GM19452 (cell line): ENCODE measurements at regions not wholly inside any gene's neighbourhood (a gene's known extent, or its start where the extent isn't known, plus 50 kb on each side); places are given as distances from the start of the nearest gene placed in this dataset.

Experiments
- ATAC-seq: cut with Tn5 transposase; IDR thresholded peaks from one replicate; pipeline ENCODE4 v1.9.1; 2021; ENCODE audit not compliant: unreplicated experiment

GRCh38 chr11:106399624-106400023 lies 322.2 kb downstream of the AASDHPPT start:
- no peak for ATAC-seq

DNA sequence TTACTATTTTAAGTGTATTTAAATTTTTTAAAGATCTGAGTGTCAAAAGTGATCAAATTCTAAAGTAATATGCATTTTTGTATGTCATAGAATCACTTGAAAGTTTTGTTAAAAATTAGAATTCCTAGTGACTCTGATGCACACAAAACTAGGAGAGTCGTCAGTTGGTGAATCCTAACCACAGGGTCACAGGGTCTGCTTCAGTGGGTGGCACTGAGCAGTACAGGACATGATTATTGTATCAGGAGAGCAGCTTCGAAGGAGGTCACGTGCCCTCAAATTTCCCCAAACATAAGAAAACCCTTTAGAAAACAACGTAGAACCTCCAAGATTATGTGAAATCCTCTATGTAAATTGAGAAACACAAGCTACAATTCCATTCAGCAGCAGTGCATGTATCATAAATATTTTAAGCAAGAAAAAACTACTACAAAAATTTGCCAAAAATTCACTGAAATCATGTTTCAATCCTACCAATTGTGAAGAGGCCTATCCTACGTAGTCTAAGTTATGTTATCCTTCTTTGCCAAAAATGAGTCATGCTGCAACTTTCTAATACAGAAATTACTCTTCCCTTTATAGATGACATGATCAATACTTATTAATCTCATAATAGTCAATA lies 323.6 kb downstream of the AASDHPPT start:
- no peak for ATAC-seq

GRCh38 chr11:106403751-106404150 lies 326.3 kb downstream of the AASDHPPT start:
- no peak for ATAC-seq

GRCh38 chr11:106409222-106409621 lies 331.8 kb downstream of the AASDHPPT start:
- no peak for ATAC-seq

GRCh38 chr11:106409671-106410070 lies 332.2 kb downstream of the AASDHPPT start:
- ATAC-seq = no peak

DNA sequence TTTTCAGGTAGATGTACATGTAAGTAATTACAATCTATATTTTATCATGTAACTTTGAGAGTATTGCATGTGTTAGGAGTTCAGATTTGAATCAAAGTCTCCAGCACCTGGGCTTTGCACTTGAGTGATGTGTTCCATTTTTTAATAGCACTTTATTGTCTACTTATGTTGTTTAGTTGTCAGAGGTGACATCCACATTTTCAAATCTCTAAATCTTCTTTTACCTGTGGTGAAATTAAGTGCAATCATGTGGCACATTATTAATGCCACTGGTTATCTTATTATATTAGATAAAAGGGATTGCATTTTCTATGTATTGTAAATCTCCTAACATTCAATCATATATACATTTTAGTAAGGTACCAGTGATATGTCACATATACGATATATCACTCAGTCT lies 333.4 kb downstream of the AASDHPPT start:
- no peak for ATAC-seq

DNA sequence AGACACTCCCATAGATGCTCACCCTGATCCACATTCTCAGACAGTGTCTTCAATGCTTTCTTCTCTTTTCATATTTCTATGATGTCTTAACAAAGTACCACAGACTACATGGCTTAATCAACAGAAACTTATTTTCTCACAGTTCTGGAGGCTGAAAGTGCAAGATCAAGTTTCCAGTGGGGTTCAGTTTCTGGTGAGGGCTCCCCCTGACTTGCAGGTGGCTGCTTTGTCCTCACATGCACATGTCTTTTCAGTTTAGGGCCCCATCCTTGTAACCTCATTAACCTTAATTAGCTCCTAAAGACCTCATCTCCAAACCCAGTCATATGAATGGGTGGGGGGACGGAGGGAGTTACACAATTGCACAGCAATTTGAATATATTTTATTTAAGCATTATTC lies 335.8 kb downstream of the AASDHPPT start:
- ATAC-seq = no peak

GRCh38 chr11:106415510-106415909 lies 338.0 kb downstream of the AASDHPPT start:
- no peak for ATAC-seq

DNA sequence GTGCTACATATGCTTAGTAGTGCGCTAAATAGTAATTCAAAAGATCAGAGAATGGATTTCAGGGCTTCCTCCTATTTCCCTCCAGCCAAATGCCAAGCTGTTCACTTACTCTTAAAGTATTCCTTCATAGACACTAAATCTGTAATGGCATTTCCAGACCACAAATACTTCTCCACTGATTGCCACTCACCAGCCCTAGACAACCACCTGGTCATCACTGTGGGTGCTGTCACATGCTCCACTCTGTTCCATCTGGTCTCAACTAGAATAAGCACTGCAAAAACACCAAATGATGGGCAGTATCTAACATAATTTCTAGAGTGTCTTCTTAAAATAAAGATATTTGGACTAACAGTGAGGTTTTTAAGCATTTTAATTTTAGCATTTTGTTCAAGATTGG lies 341.3 kb downstream of the AASDHPPT start:
- ATAC-seq = no peak

DNA sequence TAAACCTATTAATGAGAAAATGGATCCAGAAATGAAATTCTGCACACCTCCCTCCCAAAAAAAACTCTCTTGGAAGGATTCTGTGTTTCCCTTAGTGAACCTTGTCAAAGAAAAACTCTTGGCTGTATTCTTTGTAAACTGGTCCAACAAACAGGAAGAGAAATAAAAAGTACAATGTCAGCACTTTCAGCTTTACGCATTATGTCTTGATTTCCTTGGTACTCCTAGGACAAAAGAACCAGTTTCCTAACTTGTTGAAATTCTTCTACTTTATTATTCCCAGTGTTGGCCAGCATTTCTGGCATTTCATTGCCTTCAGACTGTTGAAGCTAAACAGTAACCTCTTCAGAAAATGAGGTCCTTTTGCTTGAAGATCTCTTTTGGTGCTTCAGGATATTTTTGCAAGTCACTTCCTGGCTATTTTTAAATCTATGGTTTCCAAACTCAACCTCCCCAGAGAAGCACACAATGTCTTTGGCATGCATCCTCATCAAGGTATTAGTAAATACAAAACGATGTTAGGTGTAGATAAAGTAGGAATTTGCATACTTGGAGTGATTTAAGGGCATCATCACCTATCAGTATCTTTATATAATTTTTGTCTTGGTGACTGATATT lies 342.7 kb downstream of the AASDHPPT start:
- no peak for ATAC-seq

GRCh38 chr11:106420686-106421085 lies 343.2 kb downstream of the AASDHPPT start:
- ATAC-seq = no peak

DNA sequence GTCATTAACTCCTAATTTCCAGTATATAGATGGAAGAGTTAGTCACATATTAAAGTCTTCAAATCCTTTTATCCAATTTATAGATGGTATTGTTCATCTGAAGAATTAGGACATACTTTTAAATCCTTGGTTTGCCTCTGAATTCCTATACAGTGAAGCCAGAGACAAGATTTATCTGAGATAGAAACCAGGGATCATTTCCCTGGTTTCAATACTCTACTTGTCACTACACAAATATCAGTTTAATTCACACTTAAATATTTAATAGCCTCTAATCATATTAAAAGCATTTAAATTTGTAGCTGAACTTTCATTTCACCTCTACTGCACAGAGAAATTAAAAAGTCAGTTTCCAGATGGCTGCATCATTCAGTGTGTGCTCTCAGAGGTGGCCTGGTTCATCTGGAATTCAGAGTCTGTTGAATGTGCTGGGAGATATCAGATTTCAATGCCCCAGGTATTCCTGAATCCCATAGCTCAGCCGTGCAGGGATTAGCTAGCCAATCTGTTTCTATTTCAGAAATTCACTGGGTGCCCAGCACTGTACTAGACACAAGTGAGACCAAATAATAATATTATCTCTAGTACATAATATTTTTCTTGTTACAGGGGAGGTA lies 344.3 kb downstream of the AASDHPPT start:
- ATAC-seq = no peak

DNA sequence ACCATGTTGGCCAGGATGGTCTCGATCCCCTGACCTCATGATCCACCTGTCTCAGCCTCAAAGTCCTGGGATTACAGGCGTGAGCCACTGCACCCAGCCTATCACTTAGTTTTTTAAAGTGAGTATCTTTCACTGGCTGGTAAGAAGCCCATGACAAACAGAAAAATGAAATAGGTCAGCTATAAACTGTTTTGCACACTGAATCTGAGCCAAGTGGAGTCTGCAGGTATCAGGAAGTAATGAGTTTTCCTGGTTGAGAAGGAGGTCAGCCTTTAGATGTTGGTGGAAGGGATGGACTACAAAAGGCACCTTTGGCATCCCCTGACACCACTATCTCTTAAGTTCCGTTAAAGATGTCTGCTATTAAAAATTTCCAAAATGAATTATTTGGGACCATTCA lies 345.1 kb downstream of the AASDHPPT start:
- ATAC-seq = no peak

- no peak for ATAC-seq
Measured at GRCh38 chr11:106424111-106424510, 346.6 kb downstream of the AASDHPPT start.

DNA sequence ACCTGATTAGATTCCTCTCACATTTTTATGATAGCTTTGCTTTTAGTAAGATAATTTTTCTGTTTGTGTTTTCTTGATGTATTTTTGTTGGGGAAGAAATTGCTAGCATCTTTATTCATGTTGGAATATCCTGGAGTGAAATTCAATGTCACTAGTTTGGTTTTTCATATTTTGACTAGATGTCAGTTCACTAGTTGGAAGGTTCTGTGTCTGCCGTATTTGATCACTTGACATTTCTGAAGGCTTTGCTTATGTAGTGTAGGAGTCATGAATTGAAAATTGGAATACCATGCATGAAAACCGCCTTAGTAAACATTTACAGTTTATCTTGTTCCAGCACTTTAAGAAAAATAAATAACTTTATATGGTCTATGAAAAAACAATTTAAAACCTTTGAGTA lies 348.4 kb downstream of the AASDHPPT start:
- ATAC-seq = no peak

DNA sequence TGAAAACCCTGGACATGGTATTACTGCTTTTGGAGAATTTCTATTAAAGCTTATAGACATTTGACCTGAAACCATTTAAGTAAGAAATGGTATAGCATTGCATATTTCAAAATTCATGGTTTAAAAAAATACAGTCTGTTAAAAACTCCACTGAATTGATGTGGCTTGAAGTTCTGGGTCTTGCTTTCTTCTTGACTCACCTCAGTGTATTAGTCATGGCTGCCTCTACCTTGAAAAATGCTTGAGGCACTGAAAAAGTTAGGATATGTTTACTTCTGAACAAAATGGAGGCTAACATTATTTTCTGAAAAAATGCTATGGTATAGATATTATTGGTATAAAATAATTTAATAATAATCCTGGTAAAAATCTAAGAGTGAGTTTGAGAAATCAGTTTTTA lies 349.2 kb downstream of the AASDHPPT start:
- ATAC-seq = no peak

GRCh38 chr11:106427736-106428135 lies 350.3 kb downstream of the AASDHPPT start:
- no peak for ATAC-seq

DNA sequence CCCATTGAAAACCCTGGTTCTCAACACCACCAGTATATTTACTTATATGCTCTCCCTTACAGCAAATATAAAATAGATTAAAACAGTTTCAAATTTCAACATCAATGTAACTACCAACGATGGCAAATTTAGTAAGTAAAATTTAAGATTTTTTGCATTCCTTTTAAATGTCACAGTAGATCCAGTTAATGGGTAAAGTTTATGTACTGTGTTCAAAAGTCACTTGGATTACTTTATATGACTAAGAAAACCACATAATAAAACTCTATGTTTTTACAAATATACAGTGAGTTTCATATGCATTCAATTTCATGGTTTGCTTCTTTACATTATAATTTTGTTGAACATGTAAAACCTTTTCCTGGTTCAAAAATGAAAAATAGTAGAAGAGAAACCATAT lies 364.6 kb downstream of the AASDHPPT start:
- no peak for ATAC-seq

DNA sequence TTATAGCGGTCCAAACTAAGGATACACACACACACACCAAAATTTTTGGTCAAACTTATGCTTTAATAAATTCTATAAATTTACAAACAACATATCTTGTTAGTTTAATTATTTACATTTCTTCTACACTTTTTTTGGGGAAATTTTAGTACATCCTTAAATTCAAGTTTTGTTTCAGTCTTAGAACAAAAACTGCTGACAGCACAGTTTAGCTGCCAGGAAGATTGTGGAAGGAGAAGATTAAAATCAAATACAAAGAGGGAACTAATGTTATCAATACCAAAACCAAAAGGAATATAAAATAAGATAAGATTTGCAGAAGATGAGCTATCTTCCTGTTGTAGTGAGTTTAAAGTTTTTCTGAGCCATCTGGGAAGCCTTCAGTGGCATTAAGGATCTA lies 368.8 kb downstream of the AASDHPPT start:
- ATAC-seq = no peak

DNA sequence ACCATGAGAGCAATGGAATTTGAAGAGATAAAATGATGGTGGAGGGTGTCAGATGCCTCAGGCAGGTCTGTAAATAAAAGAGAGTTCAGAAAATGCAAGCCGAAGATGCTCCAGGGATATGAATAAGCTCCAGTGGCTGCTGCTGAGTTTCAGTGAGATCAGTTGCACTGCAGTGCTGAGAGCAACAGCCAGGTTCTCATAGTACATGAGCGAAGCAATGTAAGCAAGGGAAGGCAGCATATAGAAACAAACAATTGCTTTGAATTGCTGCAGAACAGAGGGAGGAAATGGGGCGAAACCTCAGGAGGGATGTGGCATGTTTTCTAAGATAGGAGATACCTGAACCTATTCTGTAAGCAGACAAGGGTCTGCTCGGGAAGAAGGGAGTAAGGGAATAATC lies 369.5 kb downstream of the AASDHPPT start:
- no peak for ATAC-seq

DNA sequence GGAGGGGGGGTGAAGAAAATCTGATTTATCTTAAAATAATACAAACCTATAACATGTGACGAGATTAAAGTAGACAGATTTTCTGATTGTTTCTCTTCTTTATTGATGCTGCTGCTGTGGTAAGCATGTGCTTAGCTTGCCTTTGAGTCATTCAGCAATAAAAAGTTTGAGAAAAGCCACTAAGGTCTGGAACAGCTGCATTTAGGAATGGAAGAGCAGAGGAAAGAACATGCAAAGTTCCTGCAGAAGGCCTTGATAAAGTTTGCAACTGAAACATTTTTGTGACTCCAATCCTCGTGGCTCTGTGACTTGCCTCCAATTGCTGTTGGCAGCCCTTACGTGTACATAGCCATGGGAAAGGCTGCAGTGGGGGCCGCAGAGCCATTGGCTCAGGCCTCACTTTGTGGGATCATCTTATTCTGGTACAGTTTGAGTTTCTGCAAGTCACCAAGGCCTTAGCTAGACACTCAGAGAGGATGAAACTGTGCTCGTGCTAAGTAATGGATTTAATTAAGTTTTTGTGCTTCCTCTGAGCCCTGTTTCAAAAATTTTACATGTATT lies 370.2 kb downstream of the AASDHPPT start:
- no peak for ATAC-seq

DNA sequence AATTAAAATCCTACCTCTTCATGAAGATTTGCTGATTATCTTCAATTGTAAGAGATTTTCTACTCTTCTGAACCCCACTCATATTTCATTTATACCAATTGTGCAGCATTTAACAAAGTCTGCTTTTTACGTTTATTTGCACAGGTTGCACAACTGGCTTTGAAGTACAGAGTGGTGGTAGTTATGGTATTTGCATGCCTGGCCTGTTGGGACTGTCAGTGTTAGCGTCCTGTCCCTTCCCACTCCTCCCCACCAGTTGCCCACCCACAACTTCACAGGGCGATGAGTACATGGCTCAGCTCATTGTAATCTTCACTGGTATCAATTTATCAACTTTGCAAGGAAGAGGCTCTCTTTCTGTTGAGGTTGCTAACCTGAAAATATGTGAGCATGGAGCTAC lies 372.3 kb downstream of the AASDHPPT start:
- ATAC-seq = no peak
